HG02973 (cell line): ENCODE measurements at regions not wholly inside any gene's neighbourhood (a gene's known extent, or its start where the extent isn't known, plus 50 kb on each side); places are given as distances from the start of the nearest gene placed in this dataset.
"Not testable (repeated sequence)": the region's sequence is repeated elsewhere in the genome, so short reads cannot be mapped to it uniquely, and the experiment has no call there.

Source experiments
- ATAC-seq: cut with Tn5 transposase; IDR thresholded peaks from one replicate; pipeline ENCODE4 v1.9.1; 2021; ENCODE audit warnings: moderate library complexity; ENCODE audit not compliant: unreplicated experiment

- no peak for ATAC-seq
Measured at GRCh38 chr13:63446329-63446728, 2030.7 kb upstream of the PCDH20 start.

GRCh38 chr13:63444225-63444624 is 2028.6 kb upstream of the PCDH20 start:
- ATAC-seq = not testable (repeated sequence)

- ATAC-seq = no peak
Measured at GRCh38 chr13:63438951-63439350, 2023.3 kb upstream of the PCDH20 start.

DNA sequence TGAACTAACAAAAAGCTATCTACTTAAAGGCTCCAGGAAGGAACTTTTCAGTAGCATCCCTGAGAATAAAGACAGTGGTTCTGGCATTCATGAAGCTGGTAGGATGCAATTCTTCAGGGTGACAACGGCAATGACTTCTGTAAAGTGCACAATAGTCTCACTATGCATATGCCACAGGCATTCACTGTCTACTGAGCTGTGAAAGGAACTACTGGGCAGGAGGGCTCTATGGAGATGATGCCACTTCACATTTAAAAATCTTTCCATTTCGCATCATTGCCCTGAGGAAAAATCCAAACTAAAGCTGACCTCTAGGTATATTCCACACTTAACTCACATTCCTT is 2020.6 kb upstream of the PCDH20 start:
- ATAC-seq = no peak

DNA sequence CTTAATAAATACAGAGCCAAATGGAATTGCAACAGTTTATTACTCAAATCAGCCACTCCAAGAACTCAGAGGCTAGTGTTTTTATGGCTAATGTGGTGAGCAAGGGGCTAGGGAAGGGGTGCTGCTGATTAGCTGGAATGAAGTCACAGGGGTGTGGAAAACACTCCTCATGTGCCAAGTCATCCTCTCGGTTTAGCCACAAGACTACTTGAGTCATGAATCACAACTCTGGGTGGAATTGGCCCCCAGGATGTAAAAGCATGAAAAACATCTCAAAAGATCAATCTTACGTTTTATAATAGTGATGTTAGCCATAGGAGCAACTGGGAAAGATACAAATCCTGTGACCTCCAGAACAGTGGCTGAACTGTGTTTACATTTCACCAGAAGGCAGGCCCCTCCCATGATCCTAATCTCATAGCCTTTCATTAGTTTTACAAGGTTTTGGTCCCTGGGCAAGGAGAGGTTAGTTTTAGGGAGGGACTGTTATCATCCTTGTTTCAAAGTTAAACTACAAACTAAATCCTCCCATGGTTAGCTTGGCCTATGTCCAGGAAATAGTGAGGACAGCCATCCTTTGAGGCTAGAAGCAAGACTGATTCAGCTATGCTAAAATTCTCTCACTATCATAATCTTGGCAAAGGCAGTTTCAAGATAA is 2020.1 kb upstream of the PCDH20 start:
- ATAC-seq = no peak

DNA sequence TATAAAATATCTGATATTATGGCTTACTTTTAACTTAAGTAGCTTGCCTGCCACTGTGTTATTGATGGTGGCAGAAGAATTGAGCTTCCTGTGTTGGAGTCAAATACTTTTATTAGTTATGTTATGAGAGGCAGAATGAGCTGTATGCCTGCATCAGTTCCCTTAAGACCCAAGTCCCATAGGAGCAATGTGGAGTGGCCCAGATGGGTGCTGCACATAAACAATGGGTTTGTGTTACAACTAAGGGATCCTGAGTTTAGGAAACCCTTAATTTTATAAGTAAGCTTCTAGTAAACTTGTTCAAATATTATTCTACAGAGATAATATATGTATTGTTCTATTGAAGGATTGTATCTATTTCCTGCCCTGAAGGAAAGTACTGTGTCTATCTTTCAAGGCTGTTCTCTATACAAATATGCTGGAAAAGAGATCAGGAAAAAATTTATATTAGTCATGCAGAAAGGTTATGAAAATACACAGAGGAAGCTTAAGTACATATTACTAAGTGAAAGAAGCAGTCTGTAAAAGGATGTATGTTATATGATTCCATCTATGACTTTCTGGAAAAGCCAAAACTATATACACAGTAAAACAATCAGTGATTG is 2018.0 kb upstream of the PCDH20 start:
- ATAC-seq = no peak

- no peak for ATAC-seq
Measured at GRCh38 chr13:63427170-63427569, 2011.5 kb upstream of the PCDH20 start.

- no peak for ATAC-seq
Measured at GRCh38 chr13:63425131-63425530, 2009.5 kb upstream of the PCDH20 start.

DNA sequence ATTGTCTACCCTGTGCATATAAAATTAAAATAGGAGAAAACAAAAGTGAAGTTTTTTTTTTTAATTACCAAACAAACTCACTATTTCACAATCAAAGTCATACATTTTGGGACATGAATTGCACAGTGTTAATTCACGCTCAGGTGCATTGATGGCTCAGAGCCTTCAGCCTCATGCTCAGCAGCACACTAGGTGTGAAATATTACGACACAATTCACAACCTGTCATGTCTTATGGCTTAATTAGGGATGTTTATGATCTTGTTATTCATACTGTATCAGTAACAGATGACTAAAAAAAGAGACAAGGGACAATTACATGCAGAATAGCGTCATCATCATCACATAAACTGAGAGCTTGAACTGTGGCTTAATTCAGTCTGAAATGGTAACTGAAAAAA is 2005.5 kb upstream of the PCDH20 start:
- ATAC-seq = no peak

GRCh38 chr13:63420685-63421084 is 2005.0 kb upstream of the PCDH20 start:
- no peak for ATAC-seq

DNA sequence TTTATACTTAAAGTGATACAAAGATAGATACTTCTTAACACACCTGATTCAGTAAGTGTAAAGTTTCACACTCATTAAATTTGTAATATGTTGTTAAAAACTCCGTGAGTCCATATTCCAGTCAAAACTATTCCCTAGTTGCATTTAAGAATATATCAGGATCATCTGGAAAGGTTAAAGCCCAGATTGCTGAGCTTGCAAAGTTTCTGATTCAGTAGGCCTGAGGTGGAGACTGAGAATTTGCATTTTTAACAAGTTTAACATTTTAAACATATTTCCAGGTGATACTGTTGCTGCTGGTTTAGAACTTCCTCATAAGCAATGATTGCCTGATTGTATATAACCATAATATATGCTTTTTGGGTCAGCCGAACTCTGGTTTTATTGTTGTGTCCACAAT is 1998.6 kb upstream of the PCDH20 start:
- ATAC-seq = no peak

DNA sequence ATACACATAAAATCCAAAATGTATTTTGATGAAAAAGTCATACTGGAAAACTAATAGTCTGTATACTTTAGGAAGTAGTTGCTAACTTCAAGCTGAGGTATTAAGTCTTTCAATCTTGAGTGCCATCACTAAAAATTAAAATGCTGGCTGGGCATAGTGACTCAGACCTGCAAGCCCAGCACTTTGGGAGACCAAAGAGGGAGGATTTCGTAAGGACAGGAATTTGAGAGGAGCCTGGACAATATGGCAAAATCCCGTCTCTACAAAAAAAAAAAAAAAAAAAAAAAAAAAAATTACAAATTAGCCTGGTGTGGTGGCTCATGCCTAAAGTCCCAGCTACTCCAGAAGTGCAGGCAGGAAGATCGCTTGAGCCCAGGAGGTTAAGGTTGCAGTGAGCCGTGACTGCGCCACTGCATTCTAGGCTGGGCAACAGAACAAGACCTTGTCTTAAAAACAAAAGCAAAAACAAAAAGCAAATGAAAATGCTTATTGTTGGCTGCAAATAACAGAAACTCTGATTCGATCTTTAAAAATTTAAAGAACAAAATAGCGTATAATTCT is 1994.2 kb upstream of the PCDH20 start:
- no peak for ATAC-seq

GRCh38 chr13:63408331-63409189 is 1992.9 kb upstream of the PCDH20 start:
- ATAC-seq = no peak

- no peak for ATAC-seq
Measured at GRCh38 chr13:63403733-63404132, 1988.1 kb upstream of the PCDH20 start.

- no peak for ATAC-seq
Measured at GRCh38 chr13:63396746-63397145, 1981.1 kb upstream of the PCDH20 start.

- no peak for ATAC-seq
Measured at GRCh38 chr13:63393112-63393511, 1977.5 kb upstream of the PCDH20 start.

GRCh38 chr13:63389756-63390155 is 1974.1 kb upstream of the PCDH20 start:
- no peak for ATAC-seq

DNA sequence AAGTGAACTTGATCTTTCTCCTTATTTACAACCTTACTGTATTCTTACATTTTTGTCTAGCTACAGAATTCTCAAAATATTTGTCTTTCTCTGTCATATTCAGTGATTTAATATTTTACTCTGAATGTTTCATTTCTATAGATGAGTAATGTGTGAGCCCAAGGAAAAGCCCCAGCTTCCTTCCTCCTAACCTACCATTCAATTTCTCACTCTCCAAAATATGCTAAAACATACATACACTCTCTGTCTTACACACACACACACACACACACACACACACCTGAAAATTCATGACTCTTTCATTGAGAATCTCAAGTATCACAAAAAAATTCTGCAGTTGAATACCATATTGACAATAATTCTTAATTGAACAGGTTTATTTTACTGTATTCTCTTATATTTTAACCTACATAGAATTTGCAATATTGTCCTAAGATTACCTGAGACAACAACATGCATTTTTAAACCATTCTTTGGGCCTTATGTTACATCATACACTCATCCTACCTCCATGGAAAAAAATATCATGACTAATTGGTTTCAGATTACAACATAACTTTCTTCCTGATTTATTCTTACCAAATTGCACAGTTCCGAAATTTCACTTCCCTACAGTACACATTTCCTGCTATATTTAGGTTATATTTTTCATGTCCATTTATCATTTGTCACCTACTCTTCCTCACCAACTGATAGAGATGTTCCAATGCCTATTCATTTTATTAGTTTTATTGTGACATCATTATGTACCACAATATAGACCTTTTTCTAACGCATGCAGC is 1965.6 kb upstream of the PCDH20 start:
- ATAC-seq = no peak

DNA sequence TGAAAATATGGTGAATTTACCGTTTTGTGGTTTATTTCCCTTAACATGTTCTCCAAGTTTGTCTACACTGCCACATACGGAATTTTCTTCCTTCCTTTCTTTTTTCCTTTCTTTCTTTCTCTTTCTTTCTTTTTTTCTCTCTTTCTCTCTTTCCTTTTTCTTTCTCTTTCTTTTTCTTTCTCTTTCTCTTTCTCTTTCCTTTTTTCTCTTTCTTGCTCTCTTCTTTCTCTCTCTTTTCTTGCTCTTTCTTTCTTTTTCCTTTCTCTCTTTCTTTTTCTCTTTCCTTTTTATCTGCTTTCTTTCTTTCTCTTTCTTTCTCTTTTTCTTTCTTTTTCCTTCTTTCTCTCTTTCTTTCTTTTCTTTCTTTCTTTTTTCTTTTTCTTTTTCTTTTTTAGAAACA is 1962.3 kb upstream of the PCDH20 start:
- ATAC-seq = no peak

DNA sequence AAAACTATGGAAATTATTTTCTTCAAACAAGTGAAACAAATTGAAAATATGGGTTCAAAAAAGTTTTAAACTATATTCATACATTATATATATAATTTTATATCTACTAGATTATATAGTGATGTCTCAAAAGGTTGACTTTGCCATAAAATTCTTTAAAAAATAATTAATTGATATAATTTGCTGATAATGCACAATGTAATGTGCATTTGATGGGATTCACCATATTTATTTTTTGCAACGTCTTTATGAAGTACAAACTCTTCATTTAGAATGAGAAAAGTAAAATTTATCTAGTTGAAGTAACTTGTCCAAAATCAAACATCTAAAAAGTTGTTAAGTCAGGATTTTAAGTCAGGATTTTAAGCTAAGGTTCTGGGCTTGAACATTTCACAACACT is 1954.5 kb upstream of the PCDH20 start:
- ATAC-seq = no peak
